AG09309 (cell line): ENCODE measurements at regions not wholly inside any gene's neighbourhood (a gene's known extent, or its start where the extent isn't known, plus 50 kb on each side); places are given as distances from the start of the nearest gene placed in this dataset.

ENCODE experiments used
- DNase-seq: peaks from one replicate; pipeline ENCODE4 v3.0.0-alpha.2; 2010; ENCODE audit warnings: low read depth
- H3K4me3 ChIP-seq: 2 replicates; pipeline ENCODE4 v1.5.1; 2011; ENCODE audit warnings: mild to moderate bottlenecking, low read depth, low read length, moderate library complexity; ENCODE audit not compliant: control insufficient read depth
- CTCF ChIP-seq: IDR thresholded peaks from 2 replicates; pipeline ENCODE4 v1.5.1; 2011; ENCODE audit warnings: mild to moderate bottlenecking, low read depth, low read length, inconsistent platforms; ENCODE audit not compliant: insufficient read depth, control insufficient read depth; ENCODE audit errors: missing control alignments

- no peak for DNase-seq
- H3K4me3 ChIP-seq, result no peak overlapping the region
- no peak for TF ChIP-seq CTCF
Observed at GRCh38 chr2:239459056-239459455, 58.2 kb upstream of the HDAC4 start.

- TF ChIP-seq CTCF, result no peak
- H3K4me3 ChIP-seq, result no peak overlapping the region
- no peak for DNase-seq
Observed at GRCh38 chr2:239457586-239458445, 57.0 kb upstream of the HDAC4 start.

DNA sequence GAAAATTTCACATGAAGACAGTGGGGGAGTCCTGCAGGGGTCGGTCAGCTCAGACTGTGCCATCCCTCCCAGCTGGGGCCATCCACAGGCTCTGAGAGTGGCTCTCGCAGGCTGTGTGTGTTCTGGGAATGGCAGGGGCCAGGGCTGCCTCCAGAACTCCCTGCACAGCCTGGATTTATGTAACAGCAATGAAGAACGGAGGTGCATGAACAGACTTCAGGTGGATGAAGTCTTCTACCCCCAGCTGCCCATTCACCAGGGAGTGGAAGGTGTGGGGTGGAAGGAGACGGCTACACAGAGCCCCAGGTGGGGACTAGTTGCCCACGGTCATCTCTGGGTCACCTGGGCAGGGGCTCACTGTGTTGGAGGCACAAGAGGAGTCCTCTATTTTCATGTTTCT is 56.1 kb upstream of the HDAC4 start:
- no peak overlapping the region for H3K4me3 ChIP-seq
- DNase-seq, result no peak
- TF ChIP-seq CTCF, result no peak

- H3K4me3 ChIP-seq, result no peak overlapping the region
- no peak for TF ChIP-seq CTCF
- no peak for DNase-seq
Observed at GRCh38 chr2:239455436-239456203, 54.8 kb upstream of the HDAC4 start.

GRCh38 chr2:239454507-239454906 is 53.7 kb upstream of the HDAC4 start:
- H3K4me3 ChIP-seq, result no peak overlapping the region
- TF ChIP-seq CTCF, result no peak
- no peak for DNase-seq
